MG63 (cell line): ENCODE measurements at regions not wholly inside any gene's neighbourhood (a gene's known extent, or its start where the extent isn't known, plus 50 kb on each side); places are given as distances from the start of the nearest gene placed in this dataset.

Experiments
- DNase-seq: peaks from one replicate; pipeline ENCODE4 v3.0.0-alpha.2; 2020
- H3K27me3 ChIP-seq: fragments of 250-450 bp; sonication (Bioruptor Pico); 2 replicates; pipeline ENCODE4 v1.5.1; 2020; ENCODE audit warnings: mild to moderate bottlenecking, moderate library complexity
- H3K36me3 ChIP-seq: fragments of 250-450 bp; sonication (Bioruptor Pico); 2 replicates; pipeline ENCODE4 v1.5.1; 2020; ENCODE audit warnings: mild to moderate bottlenecking, moderate library complexity
- H3K4me3 ChIP-seq: fragments of 250-450 bp; sonication (Bioruptor Pico); 2 replicates; pipeline ENCODE4 v1.5.1; 2020; ENCODE audit warnings: mild to moderate bottlenecking, moderate library complexity
- H3K9me3 ChIP-seq: fragments of 250-450 bp; sonication (Bioruptor Pico); 2 replicates; pipeline ENCODE4 v1.5.1; 2020; ENCODE audit warnings: mild to moderate bottlenecking, moderate library complexity

DNA sequence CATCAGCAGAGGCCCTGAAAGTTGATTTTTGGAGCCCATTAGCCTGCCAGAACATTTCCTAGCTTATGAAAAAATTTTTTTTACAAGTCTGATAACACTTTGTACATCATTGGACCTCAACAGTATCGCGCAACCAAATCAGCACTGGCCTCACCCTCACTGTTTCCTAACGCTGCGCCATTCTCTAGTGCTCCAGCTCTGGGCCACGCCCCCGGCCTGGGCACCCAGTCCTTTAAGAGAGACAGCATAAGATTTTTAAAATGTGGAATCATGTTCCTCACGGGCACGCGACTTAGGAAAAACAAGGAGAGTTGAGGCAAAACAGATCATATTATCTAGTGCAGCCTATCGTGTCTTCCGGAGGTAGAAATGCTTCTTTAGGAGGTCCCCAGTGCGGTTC lies 114.5 kb downstream of the BOD1 start:
- no peak for DNase-seq
- H3K9me3 ChIP-seq = peaks cover 7% of the 10 kb centered on the region
- no peak overlapping the region for H3K4me3 ChIP-seq
- no peaks in the 10 kb centered on the region for H3K36me3 ChIP-seq
- H3K27me3 ChIP-seq = no peaks in the 10 kb centered on the region

DNA sequence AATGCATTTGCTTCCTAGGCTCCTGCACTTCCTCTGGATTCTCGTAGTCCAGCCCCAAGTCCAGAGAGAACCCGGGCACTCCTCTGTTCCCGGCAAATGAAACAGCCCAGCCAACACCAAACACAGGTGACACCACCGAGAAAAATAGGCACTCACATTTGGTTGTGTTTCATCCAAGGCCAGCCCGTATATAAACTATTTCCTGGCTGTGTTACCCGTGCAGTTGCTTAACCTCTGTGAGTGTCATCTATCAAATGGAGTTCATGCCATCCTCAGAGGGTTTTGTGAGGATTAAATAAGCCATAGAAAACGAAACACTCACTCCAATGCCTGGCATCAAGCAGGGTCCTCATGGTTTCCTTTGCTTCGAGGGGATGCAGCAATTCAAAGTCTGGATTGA lies 115.2 kb downstream of the BOD1 start:
- no peak for DNase-seq
- Histone ChIP-seq H3K9me3 (peaks cover 7% of the 10 kb centered on the region), H3K4me3 (no peak overlapping the region), H3K36me3 (no peaks in the 10 kb centered on the region), H3K27me3 (no peaks in the 10 kb centered on the region)

DNA sequence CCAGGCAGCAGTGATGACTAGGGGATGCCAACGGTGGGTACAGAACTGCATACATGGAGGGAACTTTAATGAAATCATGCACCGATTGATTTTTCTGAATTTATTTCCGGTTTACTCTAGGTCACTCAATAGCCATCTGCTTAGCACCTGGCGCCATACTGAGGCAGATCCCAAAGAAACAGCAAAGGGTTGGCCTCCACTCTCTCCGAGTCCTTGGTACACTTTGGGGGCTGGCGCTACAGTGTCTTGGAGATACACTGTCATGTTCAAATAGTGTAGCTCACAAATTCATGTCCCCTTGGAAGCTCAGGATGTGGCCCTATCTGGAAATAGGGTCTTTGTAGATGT lies 116.3 kb downstream of the BOD1 start:
- Histone ChIP-seq H3K27me3 (no peaks in the 10 kb centered on the region), H3K4me3 (no peak overlapping the region), H3K36me3 (no peaks in the 10 kb centered on the region), H3K9me3 (no peaks in the 10 kb centered on the region; the same call in 1 of the 2 replicates)
- no peak for DNase-seq

DNA sequence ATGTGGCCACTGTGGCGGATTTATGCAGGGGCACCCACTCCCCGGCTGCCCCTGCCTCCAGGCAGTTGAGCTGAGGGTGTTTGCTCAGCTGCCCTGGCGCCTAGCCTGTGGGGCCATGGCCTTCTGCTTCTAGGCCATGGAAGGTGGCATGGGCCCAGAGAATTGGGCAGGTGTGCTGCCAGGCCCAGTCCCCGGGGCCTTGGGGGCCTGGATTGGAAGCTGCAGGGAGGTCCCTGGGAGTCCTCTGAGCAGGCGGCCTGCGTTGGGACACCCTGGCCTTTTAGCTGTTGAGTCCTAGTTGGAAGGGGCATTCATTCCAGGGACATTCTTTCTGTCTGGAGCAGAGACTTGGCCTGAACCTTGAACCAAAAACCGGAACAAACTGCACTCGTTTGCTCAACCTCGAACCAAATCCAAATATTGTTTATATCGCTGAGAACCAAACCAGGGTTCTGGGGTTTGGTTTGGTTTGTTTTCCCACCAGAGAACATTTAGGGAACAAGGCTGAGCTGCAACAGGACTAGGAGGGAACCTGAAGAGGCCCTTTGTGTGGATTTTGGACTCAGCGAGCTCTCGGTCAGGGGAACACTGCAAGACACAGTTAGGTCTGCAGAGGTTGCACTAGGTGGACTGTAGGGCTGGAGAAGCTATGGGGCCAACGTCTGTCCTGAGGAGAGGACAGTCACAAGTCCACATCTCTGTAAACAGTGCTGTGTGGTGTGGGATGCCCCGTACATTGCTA lies 116.8 kb downstream of the BOD1 start:
- H3K9me3 ChIP-seq = no peaks in the 10 kb centered on the region; the same call in 1 of the 2 replicates
- DNase-seq = no peak
- no peaks in the 10 kb centered on the region for H3K36me3 ChIP-seq
- no peaks in the 10 kb centered on the region for H3K27me3 ChIP-seq
- H3K4me3 ChIP-seq = no peak overlapping the region

DNA sequence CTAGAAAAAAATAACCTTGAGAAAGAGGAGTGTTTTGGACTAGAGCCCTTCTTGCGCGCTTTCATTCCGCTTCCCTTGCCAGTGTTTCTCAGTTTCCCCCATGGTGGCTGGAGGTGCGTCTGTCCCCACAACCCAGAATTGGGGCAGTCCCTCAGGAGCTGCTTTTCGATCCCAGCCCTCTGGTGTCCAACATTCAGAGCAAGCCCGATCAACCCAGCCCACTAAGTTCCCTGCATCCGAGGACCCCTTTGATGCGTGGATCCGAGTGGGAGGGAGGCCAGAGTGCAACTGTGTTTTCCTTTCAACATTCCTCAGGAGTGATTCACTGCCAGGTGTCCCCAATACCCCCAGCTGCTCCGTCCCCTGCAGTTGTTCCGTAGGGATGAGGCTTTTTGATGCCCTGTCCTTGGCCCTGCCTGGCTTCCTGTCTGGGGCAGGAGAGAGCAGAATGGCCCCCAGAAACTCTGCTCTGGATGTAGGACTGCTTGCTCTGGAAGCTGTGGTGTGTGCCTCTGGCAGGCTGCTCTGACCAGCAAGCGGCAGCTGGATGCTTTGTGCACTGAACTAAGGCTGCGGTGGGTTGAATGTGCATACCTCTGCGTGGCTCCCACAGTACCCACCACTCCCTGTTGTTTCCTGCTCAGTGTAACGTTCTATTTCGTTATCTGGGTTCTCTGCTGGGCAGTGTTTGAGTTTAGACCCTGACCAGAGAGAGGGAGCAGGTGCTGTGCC lies 117.5 kb downstream of the BOD1 start:
- H3K36me3 ChIP-seq = no peaks in the 10 kb centered on the region
- H3K9me3 ChIP-seq = no peaks in the 10 kb centered on the region; the same call in 1 of the 2 replicates
- no peak overlapping the region for H3K4me3 ChIP-seq
- no peak for DNase-seq
- no peaks in the 10 kb centered on the region for H3K27me3 ChIP-seq

DNA sequence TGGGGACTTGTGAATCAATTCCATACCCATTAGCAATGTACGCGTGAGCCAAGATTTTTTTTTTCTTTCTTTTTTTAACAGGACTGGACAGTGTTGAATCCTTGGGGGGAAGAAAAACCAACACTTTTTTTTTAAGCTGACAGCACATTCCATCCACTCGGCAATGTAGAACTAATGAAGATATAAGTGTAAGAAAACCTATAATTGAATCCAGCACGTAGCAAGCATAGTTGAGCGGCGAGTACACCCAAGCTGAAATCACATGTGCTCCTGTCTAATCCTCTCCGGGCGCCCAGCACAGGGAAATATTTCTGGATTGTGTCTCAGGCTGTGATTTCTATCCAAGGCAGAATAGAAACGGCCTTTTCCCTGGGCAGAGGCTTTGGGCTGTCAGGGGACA lies 118.2 kb downstream of the BOD1 start:
- Histone ChIP-seq H3K9me3 (no peaks in the 10 kb centered on the region; the same call in 1 of the 2 replicates), H3K36me3 (no peaks in the 10 kb centered on the region), H3K27me3 (no peaks in the 10 kb centered on the region), H3K4me3 (no peak overlapping the region)
- peak; percentile 82 for DNase-seq

DNA sequence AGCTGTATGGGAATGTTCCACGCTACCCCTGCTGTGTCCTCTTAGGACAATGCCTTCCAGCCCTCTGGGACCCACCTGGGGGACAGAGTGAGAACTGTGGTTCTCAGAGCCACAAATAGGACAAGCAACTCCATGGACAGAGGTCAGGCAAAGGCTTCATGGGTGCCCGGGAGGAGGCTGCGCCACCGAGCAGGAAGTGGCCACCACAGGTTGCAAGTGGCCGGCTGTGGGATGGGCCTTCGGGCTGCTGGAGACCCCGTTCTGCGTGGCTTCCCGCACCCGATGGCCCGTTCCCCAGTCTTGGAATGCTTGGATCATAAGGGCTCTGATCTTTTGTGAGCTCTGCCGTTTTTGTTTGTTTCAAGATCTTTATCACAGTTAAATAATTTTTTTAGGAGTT lies 118.8 kb downstream of the BOD1 start:
- H3K36me3 ChIP-seq = no peaks in the 10 kb centered on the region
- H3K4me3 ChIP-seq = no peak overlapping the region
- no peak for DNase-seq
- H3K27me3 ChIP-seq = no peaks in the 10 kb centered on the region
- no peaks in the 10 kb centered on the region for H3K9me3 ChIP-seq

DNA sequence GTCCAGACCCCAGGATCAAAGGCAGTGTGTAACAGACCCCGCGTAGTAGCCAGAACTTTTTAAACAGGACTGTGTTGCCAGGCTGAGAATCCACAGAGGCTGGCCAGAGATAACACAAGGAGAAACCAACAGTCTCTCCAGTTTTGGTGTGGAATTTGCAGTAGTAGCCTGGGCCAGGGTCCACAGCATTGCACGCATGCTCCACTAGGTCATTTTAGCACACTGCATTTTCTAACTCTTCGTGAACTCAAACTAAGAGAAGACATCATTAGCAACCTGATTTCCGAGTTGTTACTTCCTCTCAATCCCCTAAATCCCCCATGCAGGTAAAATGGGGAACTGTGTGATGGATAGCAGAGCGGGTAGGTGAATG lies 119.6 kb downstream of the BOD1 start:
- H3K36me3 ChIP-seq = no peaks in the 10 kb centered on the region
- no peak overlapping the region for H3K4me3 ChIP-seq
- no peaks in the 10 kb centered on the region for H3K27me3 ChIP-seq
- H3K9me3 ChIP-seq = no peaks in the 10 kb centered on the region
- no peak for DNase-seq

DNA sequence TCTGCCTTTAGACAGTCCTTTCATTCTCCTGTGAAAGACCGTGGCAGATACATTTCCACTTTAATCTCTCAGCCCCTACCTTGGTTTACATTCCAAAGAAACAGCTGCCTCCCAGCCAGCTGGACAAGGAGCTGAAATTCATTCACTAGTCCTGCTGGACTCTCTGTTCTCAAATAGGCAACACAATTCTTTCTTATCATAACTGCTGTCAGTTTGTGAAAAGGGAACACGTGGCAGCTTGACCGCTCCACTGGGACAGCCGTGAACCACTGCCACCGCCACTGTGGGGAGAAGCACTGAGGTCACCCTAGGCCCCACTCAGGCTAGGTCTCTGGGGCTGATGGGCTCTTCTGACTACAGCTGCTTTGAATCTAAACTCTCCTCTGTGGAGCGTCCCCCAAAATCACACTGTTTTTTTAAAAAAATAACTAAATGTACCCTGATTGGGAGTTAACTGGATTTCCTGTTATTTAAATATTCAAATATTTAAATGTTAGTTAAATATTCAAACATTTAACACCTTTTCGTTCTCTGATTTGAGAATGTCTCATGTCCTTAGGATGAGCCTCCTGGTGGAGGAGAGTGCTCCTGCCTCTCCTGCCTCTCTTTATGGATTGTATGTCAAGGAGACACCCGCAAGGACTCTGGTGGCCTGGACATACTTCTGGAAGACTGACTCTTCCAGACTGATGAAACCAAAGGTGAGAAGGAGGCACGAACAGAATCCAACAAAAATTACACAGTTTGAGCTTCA lies 120.1 kb downstream of the BOD1 start:
- H3K36me3 ChIP-seq = no peaks in the 10 kb centered on the region
- no peak overlapping the region for H3K4me3 ChIP-seq
- H3K9me3 ChIP-seq = no peaks in the 10 kb centered on the region
- no peak for DNase-seq
- H3K27me3 ChIP-seq = no peaks in the 10 kb centered on the region

DNA sequence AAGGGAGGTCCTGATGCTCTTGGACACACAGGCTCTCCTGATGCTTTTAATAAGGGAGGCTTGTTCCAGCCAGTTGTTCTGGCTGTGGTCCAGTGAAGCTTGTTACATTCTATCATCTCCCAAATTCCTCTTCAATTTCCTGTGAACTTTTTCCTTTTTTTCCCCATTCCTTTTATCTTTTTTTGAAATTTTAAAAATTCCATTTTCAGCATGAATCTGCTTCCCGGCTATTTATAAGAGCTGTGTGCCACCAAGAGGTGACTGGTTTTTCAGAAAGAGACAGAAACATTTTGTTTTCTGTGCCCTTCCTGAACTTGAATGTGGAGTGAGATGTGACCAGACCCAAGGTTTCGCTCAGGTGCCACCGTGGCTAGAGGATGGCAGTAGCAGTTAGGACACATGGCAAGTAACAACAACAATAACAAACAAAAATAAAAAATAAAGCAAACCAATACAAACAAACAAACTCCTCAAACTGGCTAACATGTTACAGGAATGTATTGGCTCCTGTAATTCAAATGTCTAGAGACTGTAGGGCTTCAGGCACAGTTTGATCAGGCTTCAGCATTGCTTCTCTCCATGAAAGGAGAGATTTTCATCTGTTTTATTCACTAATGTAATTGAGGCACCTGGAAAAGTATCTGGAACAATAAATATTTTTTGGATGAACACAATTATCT lies 121.1 kb downstream of the BOD1 start:
- Histone ChIP-seq H3K36me3 (no peaks in the 10 kb centered on the region), H3K4me3 (no peak overlapping the region), H3K9me3 (no peaks in the 10 kb centered on the region), H3K27me3 (no peaks in the 10 kb centered on the region)
- DNase-seq = no peak

DNA sequence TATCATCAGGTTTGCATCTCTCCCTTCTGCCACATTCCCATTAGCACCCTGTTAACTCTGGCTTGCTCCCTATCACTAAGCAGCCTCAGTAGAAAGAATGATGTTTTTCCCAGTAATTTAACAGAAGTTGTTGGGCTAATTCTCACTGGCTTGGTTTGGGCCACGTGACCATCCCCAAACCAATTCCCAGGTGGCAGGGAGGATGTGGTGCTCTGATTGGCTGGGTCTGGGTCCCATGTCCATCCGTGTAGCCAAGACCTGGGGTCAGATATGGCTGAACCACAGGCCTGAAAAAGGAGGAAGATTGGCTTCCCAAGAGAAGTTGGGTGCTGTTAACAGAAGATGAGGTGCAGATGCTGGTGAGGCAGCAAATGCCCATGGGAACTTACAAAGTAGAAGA lies 122.0 kb downstream of the BOD1 start:
- H3K36me3 ChIP-seq = no peaks in the 10 kb centered on the region
- H3K4me3 ChIP-seq = no peak overlapping the region
- H3K9me3 ChIP-seq = no peaks in the 10 kb centered on the region
- DNase-seq = no peak
- H3K27me3 ChIP-seq = no peaks in the 10 kb centered on the region

DNA sequence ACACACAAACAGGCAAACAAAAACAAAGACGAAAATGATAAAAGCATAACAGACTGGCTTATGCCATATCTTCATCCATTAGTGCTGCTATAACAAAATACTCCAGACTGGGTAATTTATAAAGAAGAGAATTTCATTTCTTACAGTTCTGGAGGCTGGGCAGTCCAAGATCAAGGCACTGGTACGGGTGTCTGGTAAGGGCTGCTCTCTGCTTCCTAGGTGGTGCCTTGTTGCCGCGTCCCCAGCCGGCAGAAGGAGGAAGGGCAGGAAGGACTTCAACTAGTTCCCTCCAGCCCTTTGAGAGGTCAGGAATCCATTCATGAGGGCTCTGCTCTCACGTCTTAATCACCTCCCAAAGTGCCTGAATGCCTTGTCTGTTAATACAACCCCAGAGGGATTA lies 122.6 kb downstream of the BOD1 start:
- no peak for DNase-seq

DNA sequence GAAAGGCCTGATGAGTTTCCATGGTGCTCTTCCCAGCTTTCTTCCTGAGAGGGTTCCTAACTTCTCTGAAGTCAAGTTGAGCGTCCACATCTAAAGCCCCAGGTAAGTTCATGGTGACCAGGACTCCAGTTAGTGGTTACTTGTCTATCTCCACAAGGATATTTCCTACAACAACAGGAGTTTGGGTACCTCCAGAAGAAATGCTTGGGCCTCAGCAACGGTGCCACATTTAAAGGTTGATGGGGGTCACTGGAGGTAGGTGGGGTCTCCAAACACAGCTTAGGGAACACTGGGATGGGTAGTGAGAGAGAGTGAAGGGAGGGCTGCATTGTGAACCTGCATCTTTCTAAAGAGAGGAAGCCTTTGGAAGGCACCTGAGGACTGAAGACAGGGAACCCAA lies 123.4 kb downstream of the BOD1 start:
- Histone ChIP-seq H3K4me3 (no peak overlapping the region), H3K36me3 (no peaks in the 10 kb centered on the region), H3K9me3 (no peaks in the 10 kb centered on the region), H3K27me3 (no peaks in the 10 kb centered on the region)
- no peak for DNase-seq

More for the DNA sequence above, 122.6 kb downstream of the BOD1 start:
- no peaks in the 10 kb centered on the region for H3K36me3 ChIP-seq
- H3K4me3 ChIP-seq = no peak overlapping the region
- H3K9me3 ChIP-seq = no peaks in the 10 kb centered on the region
- no peaks in the 10 kb centered on the region for H3K27me3 ChIP-seq

DNA sequence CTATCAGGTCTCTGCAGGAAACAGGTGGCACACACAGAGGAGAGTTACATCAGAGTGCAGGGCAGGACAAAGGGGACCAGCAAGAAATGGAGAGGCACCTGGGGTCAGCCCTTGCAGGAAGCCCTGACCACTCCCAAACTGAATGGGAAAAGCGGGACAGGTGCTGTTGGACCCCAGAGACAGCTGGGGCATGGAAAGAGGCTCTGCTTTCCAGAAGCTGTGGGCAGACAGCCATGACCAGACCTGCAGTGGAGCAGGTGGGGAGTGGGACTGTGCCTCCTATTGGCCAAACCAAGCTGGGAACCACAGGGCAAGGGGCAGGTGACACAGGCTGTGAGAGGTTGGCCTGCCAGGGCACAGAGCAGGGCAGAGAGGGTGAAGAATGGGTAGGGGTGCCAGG lies 125.8 kb downstream of the BOD1 start:
- Histone ChIP-seq H3K4me3 (no peak overlapping the region), H3K9me3 (no peaks in the 10 kb centered on the region), H3K36me3 (no peaks in the 10 kb centered on the region), H3K27me3 (no peaks in the 10 kb centered on the region)
- no peak for DNase-seq

DNA sequence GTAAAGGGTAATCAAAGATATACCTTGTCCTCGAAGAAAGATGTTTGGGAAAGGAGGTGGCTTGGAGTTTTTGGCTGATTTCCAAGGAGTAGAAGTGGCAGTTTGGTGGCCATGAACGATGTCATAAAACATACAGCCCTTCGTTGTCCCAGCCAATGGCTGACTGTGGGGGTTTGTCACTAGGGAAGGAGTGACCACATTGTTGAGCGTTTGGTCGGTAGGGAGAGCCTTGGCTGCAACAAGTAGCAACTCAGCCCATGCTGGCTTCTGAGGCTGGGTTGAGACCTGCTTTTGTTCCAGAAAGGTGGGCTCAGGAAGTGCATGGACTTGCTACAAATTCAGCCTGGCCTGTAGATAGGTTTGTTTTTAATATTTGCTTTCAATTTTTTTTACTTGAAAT lies 128.3 kb downstream of the BOD1 start:
- no peak overlapping the region for H3K4me3 ChIP-seq
- DNase-seq = no peak
- H3K9me3 ChIP-seq = no peaks in the 10 kb centered on the region
- no peaks in the 10 kb centered on the region for H3K27me3 ChIP-seq
- H3K36me3 ChIP-seq = no peaks in the 10 kb centered on the region

DNA sequence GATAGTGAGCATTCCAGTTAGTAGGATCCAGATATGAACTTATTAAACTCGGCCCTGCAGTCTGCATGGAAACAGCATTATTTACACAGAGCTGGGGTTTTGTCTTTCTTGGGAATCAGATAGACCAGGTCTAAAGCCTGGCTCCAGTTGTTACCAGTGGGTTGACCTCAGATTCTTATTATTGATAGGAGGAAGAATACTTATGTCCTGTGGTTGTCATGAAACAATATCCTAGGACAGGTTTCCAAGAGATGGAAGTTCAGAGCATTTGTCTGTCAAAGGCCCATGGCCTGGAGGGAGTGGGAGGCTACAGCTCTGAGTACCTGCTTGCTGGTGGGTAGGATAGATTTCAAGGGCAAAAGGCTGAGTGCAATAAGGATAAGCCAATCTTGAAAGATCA lies 129.2 kb downstream of the BOD1 start:
- Histone ChIP-seq H3K4me3 (no peak overlapping the region), H3K36me3 (no peaks in the 10 kb centered on the region), H3K27me3 (no peaks in the 10 kb centered on the region; the same call in 1 of the 2 replicates), H3K9me3 (no peaks in the 10 kb centered on the region)
- no peak for DNase-seq
